Nephron progenitor cell (in vitro differentiated cells): ENCODE measurements at regions not wholly inside any gene's neighbourhood (a gene's known extent, or its start where the extent isn't known, plus 50 kb on each side); places are given as distances from the start of the nearest gene placed in this dataset.
A peak's percentile ranks its signal among the peaks of the same experiment; 100 is the strongest.

ENCODE experiments used
- DNase-seq: peaks from one replicate; pipeline ENCODE4 v3.0.0; 2021
- H3K27ac Mint-ChIP-seq: 2 replicates; pipeline ENCODE4 v1.8.0; 2021; ENCODE audit warnings: mild to moderate bottlenecking, moderate library complexity, mixed read lengths
- H3K27me3 Mint-ChIP-seq: 2 replicates; pipeline ENCODE4 v1.8.0; 2021; ENCODE audit warnings: mild to moderate bottlenecking, low read depth, mixed read lengths; ENCODE audit not compliant: poor library complexity
- H3K36me3 Mint-ChIP-seq: 2 replicates; pipeline ENCODE4 v1.8.0; 2021; ENCODE audit warnings: low read depth, mixed read lengths
- H3K4me1 Mint-ChIP-seq: 2 replicates; pipeline ENCODE4 v1.8.0; 2021; ENCODE audit warnings: mixed read lengths
- H3K4me3 Mint-ChIP-seq: 2 replicates; pipeline ENCODE4 v1.8.0; 2021; ENCODE audit warnings: mild to moderate bottlenecking, moderate library complexity, mixed read lengths
- H3K9me3 Mint-ChIP-seq: 2 replicates; pipeline ENCODE4 v1.8.0; 2021; ENCODE audit warnings: mild to moderate bottlenecking, moderate library complexity, mixed read lengths
- TF ChIP-seq, protein P1 (sequence below): fragments of 200-600 bp; sonication (generic); IDR thresholded peaks from 2 replicates; pipeline ENCODE4 v1.5.0; 2021; ENCODE audit warnings: antibody characterized with exemption

- DNase-seq = no peak
- Mint-ChIP-seq H3K27ac (peak overlapping the region; percentile 85), H3K27me3 (peaks cover 4% of the 10 kb centered on the region), H3K4me3 (no peak overlapping the region), H3K4me1 (peaks cover 22% of the 10 kb centered on the region), H3K36me3 (no peaks in the 10 kb centered on the region), H3K9me3 (peaks cover 5% of the 10 kb centered on the region)
- TF ChIP-seq, protein P1, sequence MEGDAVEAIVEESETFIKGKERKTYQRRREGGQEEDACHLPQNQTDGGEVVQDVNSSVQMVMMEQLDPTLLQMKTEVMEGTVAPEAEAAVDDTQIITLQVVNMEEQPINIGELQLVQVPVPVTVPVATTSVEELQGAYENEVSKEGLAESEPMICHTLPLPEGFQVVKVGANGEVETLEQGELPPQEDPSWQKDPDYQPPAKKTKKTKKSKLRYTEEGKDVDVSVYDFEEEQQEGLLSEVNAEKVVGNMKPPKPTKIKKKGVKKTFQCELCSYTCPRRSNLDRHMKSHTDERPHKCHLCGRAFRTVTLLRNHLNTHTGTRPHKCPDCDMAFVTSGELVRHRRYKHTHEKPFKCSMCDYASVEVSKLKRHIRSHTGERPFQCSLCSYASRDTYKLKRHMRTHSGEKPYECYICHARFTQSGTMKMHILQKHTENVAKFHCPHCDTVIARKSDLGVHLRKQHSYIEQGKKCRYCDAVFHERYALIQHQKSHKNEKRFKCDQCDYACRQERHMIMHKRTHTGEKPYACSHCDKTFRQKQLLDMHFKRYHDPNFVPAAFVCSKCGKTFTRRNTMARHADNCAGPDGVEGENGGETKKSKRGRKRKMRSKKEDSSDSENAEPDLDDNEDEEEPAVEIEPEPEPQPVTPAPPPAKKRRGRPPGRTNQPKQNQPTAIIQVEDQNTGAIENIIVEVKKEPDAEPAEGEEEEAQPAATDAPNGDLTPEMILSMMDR = no peak
Observed at GRCh38 chr12:22759769-22760674, 135.1 kb downstream of the ETNK1 start.

DNA sequence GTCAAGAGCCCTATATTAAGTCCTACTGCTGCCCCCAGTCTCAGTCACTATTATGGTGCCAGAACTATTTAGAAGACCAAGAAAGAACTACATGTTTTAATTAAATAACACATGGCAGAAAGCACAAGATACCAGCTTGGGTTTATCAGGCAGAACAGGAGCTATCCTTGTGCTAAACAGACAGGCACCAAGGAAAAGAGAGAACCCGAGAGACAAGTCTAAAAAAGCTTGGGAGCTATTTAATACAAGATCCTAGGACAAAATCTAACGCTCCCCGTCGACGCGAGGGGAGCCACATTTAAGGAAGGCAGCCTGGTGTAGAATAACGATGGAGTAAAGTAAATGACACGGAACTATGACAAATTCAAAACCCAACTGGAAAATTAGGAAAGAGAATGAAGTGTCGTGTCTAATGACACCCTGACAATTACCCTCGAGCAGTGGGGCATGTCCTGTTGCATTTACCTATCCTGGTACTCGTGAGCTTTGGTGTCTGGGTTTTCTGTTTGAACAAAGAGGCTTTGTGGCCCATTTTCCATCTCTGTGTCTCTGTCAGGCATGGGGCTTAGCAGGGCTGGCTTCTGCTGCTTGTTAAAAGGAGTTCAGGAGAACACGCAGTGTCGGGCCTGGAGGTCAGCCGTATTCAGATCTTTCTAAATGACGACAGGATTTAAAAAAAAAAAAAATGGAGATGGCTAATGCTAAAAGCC lies 140.6 kb downstream of the ETNK1 start:
- peak; percentile 3 for DNase-seq

DNA sequence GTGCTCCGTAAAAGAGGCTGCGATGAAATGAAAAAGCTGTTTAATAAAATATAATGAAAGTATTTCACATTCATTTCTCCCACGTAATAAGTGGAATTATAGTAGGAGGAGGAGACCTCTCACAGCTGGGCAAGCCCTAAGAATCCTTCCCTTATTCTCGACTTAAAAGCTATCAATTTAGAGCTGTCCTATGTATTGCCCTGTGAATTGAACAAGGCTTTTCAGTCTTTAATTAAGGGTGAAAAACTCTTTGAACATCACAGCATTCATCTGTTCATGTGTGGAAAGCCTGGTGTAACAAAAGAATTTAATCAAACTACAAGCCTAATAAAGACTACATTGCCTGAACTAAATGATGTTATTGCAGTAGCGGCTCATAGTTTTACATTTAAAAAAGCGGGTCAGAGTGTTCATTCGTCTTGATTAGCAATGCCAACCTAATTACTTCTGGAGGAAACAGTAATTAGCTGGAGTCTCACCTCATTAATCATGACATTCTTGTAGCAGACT lies 142.0 kb downstream of the ETNK1 start:
- H3K4me1 Mint-ChIP-seq = peaks cover 30% of the 10 kb centered on the region

More for the DNA sequence above, 140.6 kb downstream of the ETNK1 start:
- no peaks in the 10 kb centered on the region for H3K9me3 Mint-ChIP-seq
- H3K4me1 Mint-ChIP-seq = peaks cover 31% of the 10 kb centered on the region
- peaks cover 4% of the 10 kb centered on the region for H3K27me3 Mint-ChIP-seq
- no peaks in the 10 kb centered on the region for H3K36me3 Mint-ChIP-seq
- peak overlapping the region; percentile 90 for H3K27ac Mint-ChIP-seq
- TF ChIP-seq, protein P1 = no peak
- H3K4me3 Mint-ChIP-seq = no peak overlapping the region

GRCh38 chr12:22781339-22781738 lies 156.4 kb downstream of the ETNK1 start:
- no peaks in the 10 kb centered on the region for H3K4me1 Mint-ChIP-seq
- H3K27me3 Mint-ChIP-seq = peaks cover 8% of the 10 kb centered on the region
- no peaks in the 10 kb centered on the region for H3K36me3 Mint-ChIP-seq
- no peak overlapping the region for H3K4me3 Mint-ChIP-seq
- peaks cover 4% of the 10 kb centered on the region for H3K9me3 Mint-ChIP-seq
- no peak overlapping the region for H3K27ac Mint-ChIP-seq
- TF ChIP-seq, protein P1 = no peak
- DNase-seq = no peak

More for the DNA sequence above, 142.0 kb downstream of the ETNK1 start:
- no peak overlapping the region for H3K27ac Mint-ChIP-seq
- H3K4me3 Mint-ChIP-seq = no peak overlapping the region
- no peaks in the 10 kb centered on the region for H3K36me3 Mint-ChIP-seq
- H3K27me3 Mint-ChIP-seq = peaks cover under 1% of the 10 kb centered on the region
- no peak for DNase-seq
- TF ChIP-seq, protein P1 = no peak
- no peaks in the 10 kb centered on the region for H3K9me3 Mint-ChIP-seq

DNA sequence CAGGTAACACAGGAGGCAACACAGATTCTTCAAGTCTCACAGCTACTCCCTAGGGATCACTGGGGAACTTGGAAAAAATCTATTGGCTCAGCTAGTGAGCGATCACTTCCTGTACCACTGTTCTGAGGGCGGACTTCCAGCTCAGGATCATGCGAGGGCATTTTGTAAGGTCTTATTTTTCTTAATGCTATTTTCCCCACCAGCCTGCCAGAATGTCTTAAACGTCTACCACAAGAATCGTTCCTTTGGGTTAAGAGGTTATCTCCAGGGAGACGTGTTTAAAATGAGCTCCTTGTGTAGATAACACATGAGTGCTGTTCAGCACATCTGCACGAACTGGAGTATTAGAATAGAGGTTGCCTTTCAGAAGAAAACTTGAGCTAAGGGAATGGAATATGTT lies 162.6 kb downstream of the ETNK1 start:
- Mint-ChIP-seq H3K27ac (peak overlapping the region; percentile 5), H3K27me3 (peaks cover 3% of the 10 kb centered on the region), H3K36me3 (no peaks in the 10 kb centered on the region), H3K4me3 (no peak overlapping the region), H3K4me1 (no peaks in the 10 kb centered on the region), H3K9me3 (peaks cover 8% of the 10 kb centered on the region)
- TF ChIP-seq, protein P1 = no peak
- no peak for DNase-seq
